ENCODE measurements at regions not wholly inside any gene's neighbourhood (a gene's known extent, or its start where the extent isn't known, plus 50 kb on each side); places are given as distances from the start of the nearest gene placed in this dataset.

DNA sequence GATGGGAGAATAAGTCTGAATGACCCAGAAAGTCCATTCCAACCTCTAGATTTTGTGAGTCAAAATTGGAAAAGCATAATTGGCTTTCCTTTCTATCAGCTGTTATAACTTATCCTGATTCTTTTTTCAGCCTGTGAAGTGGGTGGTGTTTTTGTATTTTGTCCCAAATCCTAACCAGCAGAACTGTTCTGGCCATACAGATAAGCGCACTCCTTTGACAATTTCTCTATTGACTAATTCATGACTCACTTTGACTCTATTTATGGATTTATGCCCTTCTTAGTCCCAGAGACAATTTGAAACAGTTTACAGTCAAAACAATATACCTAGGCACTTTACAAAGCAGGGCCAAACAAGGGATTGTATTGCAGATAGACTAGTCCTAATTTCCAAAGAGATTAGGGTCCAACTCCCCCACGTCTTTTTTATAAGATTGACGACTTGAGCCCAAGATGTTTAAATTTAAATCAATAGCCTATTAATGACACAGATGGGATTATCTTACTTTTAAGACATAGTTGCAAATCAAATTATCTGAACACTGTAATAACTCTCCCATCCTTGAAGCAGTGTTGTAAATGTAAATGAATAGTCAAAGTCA is 301.7 kb upstream of the SEMA6A start:
- TF ChIP-seq, protein P1, sequence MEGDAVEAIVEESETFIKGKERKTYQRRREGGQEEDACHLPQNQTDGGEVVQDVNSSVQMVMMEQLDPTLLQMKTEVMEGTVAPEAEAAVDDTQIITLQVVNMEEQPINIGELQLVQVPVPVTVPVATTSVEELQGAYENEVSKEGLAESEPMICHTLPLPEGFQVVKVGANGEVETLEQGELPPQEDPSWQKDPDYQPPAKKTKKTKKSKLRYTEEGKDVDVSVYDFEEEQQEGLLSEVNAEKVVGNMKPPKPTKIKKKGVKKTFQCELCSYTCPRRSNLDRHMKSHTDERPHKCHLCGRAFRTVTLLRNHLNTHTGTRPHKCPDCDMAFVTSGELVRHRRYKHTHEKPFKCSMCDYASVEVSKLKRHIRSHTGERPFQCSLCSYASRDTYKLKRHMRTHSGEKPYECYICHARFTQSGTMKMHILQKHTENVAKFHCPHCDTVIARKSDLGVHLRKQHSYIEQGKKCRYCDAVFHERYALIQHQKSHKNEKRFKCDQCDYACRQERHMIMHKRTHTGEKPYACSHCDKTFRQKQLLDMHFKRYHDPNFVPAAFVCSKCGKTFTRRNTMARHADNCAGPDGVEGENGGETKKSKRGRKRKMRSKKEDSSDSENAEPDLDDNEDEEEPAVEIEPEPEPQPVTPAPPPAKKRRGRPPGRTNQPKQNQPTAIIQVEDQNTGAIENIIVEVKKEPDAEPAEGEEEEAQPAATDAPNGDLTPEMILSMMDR (conservative IDR thresholded peaks at IDR 0.05; ENCODE audit: low read depth in 2 of 2), result no peak
- TF ChIP-seq, protein P2, sequence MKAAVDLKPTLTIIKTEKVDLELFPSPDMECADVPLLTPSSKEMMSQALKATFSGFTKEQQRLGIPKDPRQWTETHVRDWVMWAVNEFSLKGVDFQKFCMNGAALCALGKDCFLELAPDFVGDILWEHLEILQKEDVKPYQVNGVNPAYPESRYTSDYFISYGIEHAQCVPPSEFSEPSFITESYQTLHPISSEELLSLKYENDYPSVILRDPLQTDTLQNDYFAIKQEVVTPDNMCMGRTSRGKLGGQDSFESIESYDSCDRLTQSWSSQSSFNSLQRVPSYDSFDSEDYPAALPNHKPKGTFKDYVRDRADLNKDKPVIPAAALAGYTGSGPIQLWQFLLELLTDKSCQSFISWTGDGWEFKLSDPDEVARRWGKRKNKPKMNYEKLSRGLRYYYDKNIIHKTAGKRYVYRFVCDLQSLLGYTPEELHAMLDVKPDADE (IDR thresholded peaks at IDR 0.05), result no peak
- TF ChIP-seq EZH2phosphoT487 (IDR thresholded peaks at IDR 0.05; ENCODE audit: unreplicated experiment), result no peak
- no peak for TF ChIP-seq EZH2 (IDR thresholded peaks at IDR 0.05; ENCODE audit: low read depth, unreplicated experiment)
- no peak for TF ChIP-seq ZNF114 (CRISPR knock-in tag; IDR thresholded peaks at IDR 0.05)
- no peak for TF ChIP-seq CREB1 (CRISPR knock-in tag; IDR thresholded peaks at IDR 0.05; ENCODE audit: low read depth)
- TF ChIP-seq, protein P3, sequence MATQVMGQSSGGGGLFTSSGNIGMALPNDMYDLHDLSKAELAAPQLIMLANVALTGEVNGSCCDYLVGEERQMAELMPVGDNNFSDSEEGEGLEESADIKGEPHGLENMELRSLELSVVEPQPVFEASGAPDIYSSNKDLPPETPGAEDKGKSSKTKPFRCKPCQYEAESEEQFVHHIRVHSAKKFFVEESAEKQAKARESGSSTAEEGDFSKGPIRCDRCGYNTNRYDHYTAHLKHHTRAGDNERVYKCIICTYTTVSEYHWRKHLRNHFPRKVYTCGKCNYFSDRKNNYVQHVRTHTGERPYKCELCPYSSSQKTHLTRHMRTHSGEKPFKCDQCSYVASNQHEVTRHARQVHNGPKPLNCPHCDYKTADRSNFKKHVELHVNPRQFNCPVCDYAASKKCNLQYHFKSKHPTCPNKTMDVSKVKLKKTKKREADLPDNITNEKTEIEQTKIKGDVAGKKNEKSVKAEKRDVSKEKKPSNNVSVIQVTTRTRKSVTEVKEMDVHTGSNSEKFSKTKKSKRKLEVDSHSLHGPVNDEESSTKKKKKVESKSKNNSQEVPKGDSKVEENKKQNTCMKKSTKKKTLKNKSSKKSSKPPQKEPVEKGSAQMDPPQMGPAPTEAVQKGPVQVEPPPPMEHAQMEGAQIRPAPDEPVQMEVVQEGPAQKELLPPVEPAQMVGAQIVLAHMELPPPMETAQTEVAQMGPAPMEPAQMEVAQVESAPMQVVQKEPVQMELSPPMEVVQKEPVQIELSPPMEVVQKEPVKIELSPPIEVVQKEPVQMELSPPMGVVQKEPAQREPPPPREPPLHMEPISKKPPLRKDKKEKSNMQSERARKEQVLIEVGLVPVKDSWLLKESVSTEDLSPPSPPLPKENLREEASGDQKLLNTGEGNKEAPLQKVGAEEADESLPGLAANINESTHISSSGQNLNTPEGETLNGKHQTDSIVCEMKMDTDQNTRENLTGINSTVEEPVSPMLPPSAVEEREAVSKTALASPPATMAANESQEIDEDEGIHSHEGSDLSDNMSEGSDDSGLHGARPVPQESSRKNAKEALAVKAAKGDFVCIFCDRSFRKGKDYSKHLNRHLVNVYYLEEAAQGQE (IDR thresholded peaks at IDR 0.05; ENCODE audit: unreplicated experiment), result no peak

All from GM23338 (cell line).